ENCODE measurements at regions not wholly inside any gene's neighbourhood (a gene's known extent, or its start where the extent isn't known, plus 50 kb on each side); places are given as distances from the start of the nearest gene placed in this dataset.

GRCh38 chr3:65033576-65033975 is 345.8 kb upstream of the ADAMTS9 start:
- Histone ChIP-seq H3K4me1 (ENCODE audit: control insufficient read depth, insufficient read depth, low read length) (no peaks in the 10 kb centered on the region), H3K4me3 (ENCODE audit: insufficient read depth, low read depth, low read length) (no peak overlapping the region), H3K27ac (ENCODE audit: insufficient read depth, low read depth, low read length, poor library complexity, severe bottlenecking) (no peak overlapping the region), H3K27me3 (ENCODE audit: control insufficient read depth, insufficient read depth, low read length, poor library complexity, severe bottlenecking) (no peaks in the 10 kb centered on the region), H3K9me3 (ENCODE audit: control insufficient read depth, low read length) (no peaks in the 10 kb centered on the region), H3K36me3 (ENCODE audit: control insufficient read depth, insufficient read depth, low read length) (no peaks in the 10 kb centered on the region)
- 92 to 94% methylated on average over 2 of the region's 2 CpGs for WGBS, 2 experiments

- 95% methylated on average over 3 of the region's 3 CpGs for WGBS, 2 experiments
These were observed 343.2 kb upstream of the ADAMTS9 start for GRCh38 chr3:65030847-65031463.

GRCh38 chr3:65030014-65030627 is 342.3 kb upstream of the ADAMTS9 start:
- H3K27ac ChIP-seq (ENCODE audit: insufficient read depth, low read depth, low read length, poor library complexity, severe bottlenecking), result no peak overlapping the region
- H3K4me1 ChIP-seq (ENCODE audit: control insufficient read depth, insufficient read depth, low read length), result no peaks in the 10 kb centered on the region
- H3K9me3 ChIP-seq (ENCODE audit: control insufficient read depth, low read length), result no peaks in the 10 kb centered on the region
- H3K36me3 ChIP-seq (ENCODE audit: control insufficient read depth, insufficient read depth, low read length), result no peaks in the 10 kb centered on the region
- no peak overlapping the region for H3K4me3 ChIP-seq (ENCODE audit: insufficient read depth, low read depth, low read length)
- 91 to 92% methylated on average over 4 of the region's 4 CpGs for WGBS, 2 experiments
- H3K27me3 ChIP-seq (ENCODE audit: control insufficient read depth, insufficient read depth, low read length, poor library complexity, severe bottlenecking), result no peaks in the 10 kb centered on the region

More at GRCh38 chr3:65030847-65031463, 343.2 kb upstream of the ADAMTS9 start:
- Histone ChIP-seq H3K9me3 (ENCODE audit: control insufficient read depth, low read length) (no peaks in the 10 kb centered on the region), H3K27ac (ENCODE audit: insufficient read depth, low read depth, low read length, poor library complexity, severe bottlenecking) (no peak overlapping the region), H3K4me1 (ENCODE audit: control insufficient read depth, insufficient read depth, low read length) (no peaks in the 10 kb centered on the region), H3K36me3 (ENCODE audit: control insufficient read depth, insufficient read depth, low read length) (no peaks in the 10 kb centered on the region), H3K4me3 (ENCODE audit: insufficient read depth, low read depth, low read length) (no peak overlapping the region), H3K27me3 (ENCODE audit: control insufficient read depth, insufficient read depth, low read length, poor library complexity, severe bottlenecking) (no peaks in the 10 kb centered on the region)

- H3K9me3 ChIP-seq (ENCODE audit: control insufficient read depth, low read length), result no peaks in the 10 kb centered on the region
- no peak overlapping the region for H3K27ac ChIP-seq (ENCODE audit: insufficient read depth, low read depth, low read length, poor library complexity, severe bottlenecking)
- no peaks in the 10 kb centered on the region for H3K36me3 ChIP-seq (ENCODE audit: control insufficient read depth, insufficient read depth, low read length)
- no peaks in the 10 kb centered on the region for H3K4me1 ChIP-seq (ENCODE audit: control insufficient read depth, insufficient read depth, low read length)
- H3K27me3 ChIP-seq (ENCODE audit: control insufficient read depth, insufficient read depth, low read length, poor library complexity, severe bottlenecking), result no peaks in the 10 kb centered on the region
- WGBS, 2 experiments, result 83 to 98% methylated on average over 2 of the region's 2 CpGs
- H3K4me3 ChIP-seq (ENCODE audit: insufficient read depth, low read depth, low read length), result no peak overlapping the region
These were observed 341.3 kb upstream of the ADAMTS9 start for GRCh38 chr3:65029130-65029529.

GRCh38 chr3:65028024-65028423 is 340.2 kb upstream of the ADAMTS9 start:
- Histone ChIP-seq H3K27ac (ENCODE audit: insufficient read depth, low read depth, low read length, poor library complexity, severe bottlenecking) (no peak overlapping the region), H3K27me3 (ENCODE audit: control insufficient read depth, insufficient read depth, low read length, poor library complexity, severe bottlenecking) (no peaks in the 10 kb centered on the region), H3K4me3 (ENCODE audit: insufficient read depth, low read depth, low read length) (no peak overlapping the region), H3K4me1 (ENCODE audit: control insufficient read depth, insufficient read depth, low read length) (no peaks in the 10 kb centered on the region), H3K36me3 (ENCODE audit: control insufficient read depth, insufficient read depth, low read length) (no peaks in the 10 kb centered on the region), H3K9me3 (ENCODE audit: control insufficient read depth, low read length) (no peaks in the 10 kb centered on the region)
- WGBS, 2 experiments, result 71 to 76% methylated on average over 2 of the region's 2 CpGs

DNA sequence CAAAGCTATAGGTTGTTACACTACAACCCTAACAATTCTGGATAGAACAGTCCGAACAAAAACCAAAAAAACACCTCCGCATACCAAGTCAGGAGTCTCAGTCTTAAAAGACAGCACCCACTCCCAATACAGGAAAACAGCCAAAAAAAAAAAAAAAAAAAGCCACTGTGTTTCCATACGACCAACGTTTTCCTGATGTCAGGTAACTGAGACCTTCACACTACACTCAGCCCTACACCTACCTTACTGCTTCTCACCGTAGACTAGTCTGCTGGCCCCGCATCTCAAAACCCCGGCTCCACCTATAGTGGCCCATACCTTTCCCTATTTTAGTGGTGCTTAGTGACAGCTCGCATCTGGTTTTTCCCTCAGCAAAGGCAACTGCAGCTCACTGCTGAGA is 339.5 kb upstream of the ADAMTS9 start:
- H3K27ac ChIP-seq (ENCODE audit: insufficient read depth, low read depth, low read length, poor library complexity, severe bottlenecking), result no peak overlapping the region
- 80 to 83% methylated on average over 8 of the region's 8 CpGs for WGBS, 2 experiments
- H3K4me1 ChIP-seq (ENCODE audit: control insufficient read depth, insufficient read depth, low read length), result no peaks in the 10 kb centered on the region
- H3K9me3 ChIP-seq (ENCODE audit: control insufficient read depth, low read length), result no peaks in the 10 kb centered on the region
- no peaks in the 10 kb centered on the region for H3K27me3 ChIP-seq (ENCODE audit: control insufficient read depth, insufficient read depth, low read length, poor library complexity, severe bottlenecking)
- H3K4me3 ChIP-seq (ENCODE audit: insufficient read depth, low read depth, low read length), result no peak overlapping the region
- no peaks in the 10 kb centered on the region for H3K36me3 ChIP-seq (ENCODE audit: control insufficient read depth, insufficient read depth, low read length)

- Histone ChIP-seq H3K27ac (ENCODE audit: insufficient read depth, low read depth, low read length, poor library complexity, severe bottlenecking) (no peak overlapping the region), H3K4me1 (ENCODE audit: control insufficient read depth, insufficient read depth, low read length) (no peaks in the 10 kb centered on the region), H3K27me3 (ENCODE audit: control insufficient read depth, insufficient read depth, low read length, poor library complexity, severe bottlenecking) (no peaks in the 10 kb centered on the region), H3K4me3 (ENCODE audit: insufficient read depth, low read depth, low read length) (no peak overlapping the region), H3K9me3 (ENCODE audit: control insufficient read depth, low read length) (no peaks in the 10 kb centered on the region), H3K36me3 (ENCODE audit: control insufficient read depth, insufficient read depth, low read length) (no peaks in the 10 kb centered on the region)
- WGBS, 2 experiments, result 88% methylated on average over 9 of the region's 9 CpGs
These were observed 338.4 kb upstream of the ADAMTS9 start for GRCh38 chr3:65026151-65026550.

DNA sequence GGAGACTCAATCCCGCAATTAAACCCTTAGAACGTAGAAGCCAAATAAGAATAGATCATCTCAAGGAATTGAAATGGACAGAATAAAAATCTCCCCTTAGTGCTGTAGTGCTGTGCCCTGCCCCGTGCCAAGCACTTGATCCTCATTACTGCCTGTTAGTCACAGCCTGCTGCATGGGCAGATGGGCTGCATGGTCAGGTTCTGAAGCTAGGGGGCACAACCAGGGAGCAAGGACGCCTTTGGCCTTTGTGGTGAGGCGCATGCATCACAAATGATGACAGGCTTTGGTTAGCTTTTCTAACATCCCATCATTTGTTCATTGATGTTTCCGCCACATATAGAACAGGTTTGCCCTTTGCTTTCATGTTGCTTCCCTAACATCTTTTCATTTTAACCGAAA is 336.3 kb upstream of the ADAMTS9 start:
- 88 to 93% methylated on average over 6 to 7 of the region's 7 CpGs for WGBS, 2 experiments
- H3K9me3 ChIP-seq (ENCODE audit: control insufficient read depth, low read length), result no peaks in the 10 kb centered on the region

DNA sequence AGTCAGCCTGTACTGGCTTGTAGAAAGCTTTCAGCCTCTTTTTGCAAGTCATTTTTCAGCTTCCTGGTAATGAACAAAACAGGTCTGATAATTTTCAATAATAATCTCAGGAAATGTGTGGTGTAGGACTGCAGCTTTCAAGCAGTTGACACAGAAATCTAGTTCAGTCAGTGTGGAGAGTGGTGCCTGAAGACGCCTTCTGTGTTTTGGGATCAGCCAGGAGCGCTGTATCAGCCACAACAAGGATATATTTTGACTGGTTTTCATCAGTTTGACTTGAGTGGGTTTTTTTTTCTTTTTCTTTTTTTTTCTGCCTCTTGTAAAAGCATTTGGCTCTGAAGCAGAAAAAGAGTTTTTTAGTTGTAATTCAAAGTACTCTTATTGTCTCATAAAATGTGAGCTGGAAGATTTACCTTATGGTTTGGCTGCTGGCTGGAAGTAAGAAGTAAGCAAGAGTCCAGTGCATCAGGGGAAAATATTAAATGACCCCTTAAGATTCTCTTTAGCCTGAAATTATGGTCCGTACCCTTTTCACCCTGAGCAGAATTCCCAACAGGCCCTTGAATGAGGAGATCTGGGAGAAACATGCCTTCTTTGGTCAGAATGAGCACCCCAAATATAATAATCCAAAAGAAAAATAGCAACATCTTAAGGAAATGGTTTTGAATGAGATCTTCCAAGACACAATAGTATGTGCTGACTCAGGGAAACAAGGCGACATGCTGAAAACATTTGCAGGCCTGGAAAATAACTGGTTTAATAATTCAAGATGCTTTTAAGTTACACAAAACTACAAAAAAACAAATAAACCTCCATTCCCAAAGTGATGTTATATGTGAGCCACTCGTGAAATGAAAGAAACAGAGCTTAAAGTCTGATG is 332.7 kb upstream of the ADAMTS9 start:
- WGBS, 2 experiments, result 94 to 98% methylated on average over 5 of the region's 5 CpGs
- Histone ChIP-seq H3K36me3 (ENCODE audit: control insufficient read depth, insufficient read depth, low read length) (no peaks in the 10 kb centered on the region), H3K27me3 (ENCODE audit: control insufficient read depth, insufficient read depth, low read length, poor library complexity, severe bottlenecking) (no peaks in the 10 kb centered on the region), H3K4me1 (ENCODE audit: control insufficient read depth, insufficient read depth, low read length) (no peaks in the 10 kb centered on the region), H3K27ac (ENCODE audit: insufficient read depth, low read depth, low read length, poor library complexity, severe bottlenecking) (no peak overlapping the region), H3K9me3 (ENCODE audit: control insufficient read depth, low read length) (no peaks in the 10 kb centered on the region), H3K4me3 (ENCODE audit: insufficient read depth, low read depth, low read length) (no peak overlapping the region)

More for the DNA sequence above, 336.3 kb upstream of the ADAMTS9 start:
- Histone ChIP-seq H3K4me1 (ENCODE audit: control insufficient read depth, insufficient read depth, low read length) (no peaks in the 10 kb centered on the region), H3K36me3 (ENCODE audit: control insufficient read depth, insufficient read depth, low read length) (no peaks in the 10 kb centered on the region), H3K27me3 (ENCODE audit: control insufficient read depth, insufficient read depth, low read length, poor library complexity, severe bottlenecking) (no peaks in the 10 kb centered on the region), H3K27ac (ENCODE audit: insufficient read depth, low read depth, low read length, poor library complexity, severe bottlenecking) (no peak overlapping the region), H3K4me3 (ENCODE audit: insufficient read depth, low read depth, low read length) (no peak overlapping the region)

DNA sequence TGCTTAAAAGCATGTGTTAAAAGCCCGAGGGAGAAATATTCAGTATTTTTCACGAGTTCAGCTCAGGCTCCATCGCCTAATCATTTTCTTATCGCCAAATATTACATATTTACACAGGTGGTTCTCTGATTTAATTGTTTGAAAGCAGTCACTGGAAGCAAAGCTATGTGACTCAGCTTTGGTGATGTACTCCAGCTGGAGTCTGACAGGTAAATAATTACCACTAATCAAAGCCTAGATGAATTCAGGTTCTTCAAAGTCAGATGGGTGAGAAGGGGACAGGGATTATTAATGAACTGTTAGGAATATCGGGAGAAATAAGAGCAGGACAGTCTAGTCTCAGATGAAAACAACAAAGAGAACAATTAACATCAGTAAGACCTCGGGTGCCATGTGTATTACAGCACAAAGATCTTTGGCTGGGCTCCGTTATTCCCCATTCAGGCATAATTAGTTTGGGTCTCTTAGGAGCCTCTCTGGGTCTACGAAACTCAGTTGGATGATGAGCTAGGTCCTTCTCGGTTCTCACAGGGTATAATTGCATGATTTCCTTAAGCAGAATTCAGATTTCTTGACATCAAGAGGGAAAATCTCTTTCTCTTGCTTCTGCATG is 331.7 kb upstream of the ADAMTS9 start:
- 76 to 81% methylated on average over 8 to 9 of the region's 9 CpGs for WGBS, 2 experiments
- H3K27ac ChIP-seq (ENCODE audit: insufficient read depth, low read depth, low read length, poor library complexity, severe bottlenecking), result no peak overlapping the region

More for the DNA sequence above, 331.7 kb upstream of the ADAMTS9 start:
- Histone ChIP-seq H3K4me1 (ENCODE audit: control insufficient read depth, insufficient read depth, low read length) (no peaks in the 10 kb centered on the region), H3K9me3 (ENCODE audit: control insufficient read depth, low read length) (no peaks in the 10 kb centered on the region), H3K36me3 (ENCODE audit: control insufficient read depth, insufficient read depth, low read length) (no peaks in the 10 kb centered on the region), H3K27me3 (ENCODE audit: control insufficient read depth, insufficient read depth, low read length, poor library complexity, severe bottlenecking) (no peaks in the 10 kb centered on the region), H3K4me3 (ENCODE audit: insufficient read depth, low read depth, low read length) (no peak overlapping the region)

Data from ectodermal cell (in vitro differentiated cells).